Fibroblast of gingiva (primary cell): ENCODE measurements at regions not wholly inside any gene's neighbourhood (a gene's known extent, or its start where the extent isn't known, plus 50 kb on each side); places are given as distances from the start of the nearest gene placed in this dataset.

Experiments
- DNase-seq: peaks from one replicate; pipeline ENCODE4 v3.0.0-alpha.2; 2011; ENCODE audit warnings: low read depth

DNA sequence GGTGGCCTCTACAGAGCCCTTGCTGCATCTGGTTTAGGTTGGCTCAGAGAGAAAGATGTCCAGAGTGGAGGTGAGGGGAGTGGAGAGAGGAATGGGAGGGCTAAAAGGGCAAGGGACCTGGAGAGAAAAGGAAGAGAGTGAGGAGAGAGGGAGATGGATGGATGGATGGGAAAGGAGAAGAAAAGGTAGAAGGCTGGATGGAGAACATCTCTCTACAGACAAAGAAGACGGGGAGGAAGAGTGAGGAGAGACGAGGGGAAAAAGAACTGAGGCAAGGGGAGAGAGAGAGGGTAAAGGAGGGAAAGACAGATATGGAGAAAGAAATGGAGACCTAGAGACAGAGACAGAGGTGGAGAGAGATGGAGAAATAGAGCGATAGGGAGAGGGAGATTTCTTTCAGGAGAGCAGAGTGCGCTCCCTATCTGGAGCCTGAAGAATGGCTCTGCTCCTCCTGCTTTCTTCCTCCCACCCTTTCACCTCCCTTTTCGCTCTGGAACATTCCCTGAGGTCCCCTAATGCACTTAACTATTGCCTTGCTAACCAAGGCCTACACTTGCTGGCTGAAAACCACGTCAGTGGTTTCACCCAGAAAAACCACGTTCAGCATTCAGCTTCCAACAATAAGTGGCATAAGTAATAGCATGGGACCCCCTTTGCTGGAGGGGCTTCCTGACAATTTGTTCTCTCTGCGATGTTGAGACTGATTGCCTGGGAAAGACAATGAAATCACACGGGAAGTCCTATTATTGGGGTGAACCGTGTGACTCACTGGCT is 286.3 kb downstream of the CDH26 start:
- no peak for DNase-seq

DNA sequence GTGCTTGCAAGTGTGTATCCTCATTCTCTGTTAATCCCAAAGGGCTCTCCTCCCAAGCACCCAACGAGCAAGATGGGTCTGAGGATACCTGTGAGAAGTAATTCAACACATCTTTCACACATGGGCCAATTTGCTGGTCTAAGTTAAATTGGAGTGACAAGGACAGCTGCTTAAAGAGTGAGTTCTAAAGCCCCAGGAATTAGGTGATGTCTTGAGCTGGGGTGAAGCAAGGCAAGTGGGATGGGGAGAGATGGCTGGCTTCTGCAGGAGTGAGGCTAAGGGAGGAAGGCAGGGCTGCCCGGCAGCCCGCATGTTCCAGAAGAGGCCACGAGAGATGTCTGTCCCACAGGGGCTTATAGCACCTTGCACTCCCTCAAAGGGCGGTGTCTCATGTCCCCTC is 288.5 kb downstream of the CDH26 start:
- no peak for DNase-seq

DNA sequence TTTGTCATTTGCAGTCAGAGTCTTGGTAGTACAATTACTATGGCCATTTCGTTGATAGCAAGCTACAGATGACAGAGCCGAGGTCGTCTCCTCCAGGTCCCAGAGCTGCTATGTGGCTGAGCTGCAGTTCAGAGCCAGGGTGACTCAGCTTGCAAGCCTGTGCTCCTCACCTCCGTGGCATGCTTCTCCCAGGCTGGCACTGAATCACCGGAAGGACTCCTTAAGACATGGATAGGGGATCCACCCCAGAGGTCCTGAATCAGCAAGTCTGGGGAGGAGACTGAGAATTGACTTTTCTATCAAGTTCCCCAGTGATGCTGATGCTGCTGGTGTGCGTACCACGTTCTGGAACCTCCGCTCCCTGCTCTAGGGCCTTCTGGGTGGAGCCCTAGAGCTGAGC is 291.2 kb downstream of the CDH26 start:
- DNase-seq = peak; percentile 53

DNA sequence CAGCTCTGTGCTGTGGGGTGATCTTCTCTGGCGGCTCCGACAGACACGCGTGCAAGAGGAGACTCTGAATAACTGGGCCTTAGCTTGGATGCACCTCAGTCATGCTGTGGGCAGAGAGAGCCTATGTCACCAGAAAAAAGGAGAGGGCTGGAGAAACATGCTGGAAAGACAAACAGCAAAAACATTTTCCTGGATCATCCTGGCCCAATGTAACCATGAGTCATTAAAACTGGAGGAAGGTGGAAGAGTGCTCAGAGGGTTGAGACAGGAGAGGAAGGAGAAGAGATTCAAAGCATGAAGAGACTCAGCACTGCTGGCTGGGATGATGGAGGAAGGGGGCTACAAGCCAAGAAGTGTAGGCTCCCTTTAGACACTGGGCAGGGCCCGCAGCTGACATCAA is 292.0 kb downstream of the CDH26 start:
- DNase-seq = no peak

DNA sequence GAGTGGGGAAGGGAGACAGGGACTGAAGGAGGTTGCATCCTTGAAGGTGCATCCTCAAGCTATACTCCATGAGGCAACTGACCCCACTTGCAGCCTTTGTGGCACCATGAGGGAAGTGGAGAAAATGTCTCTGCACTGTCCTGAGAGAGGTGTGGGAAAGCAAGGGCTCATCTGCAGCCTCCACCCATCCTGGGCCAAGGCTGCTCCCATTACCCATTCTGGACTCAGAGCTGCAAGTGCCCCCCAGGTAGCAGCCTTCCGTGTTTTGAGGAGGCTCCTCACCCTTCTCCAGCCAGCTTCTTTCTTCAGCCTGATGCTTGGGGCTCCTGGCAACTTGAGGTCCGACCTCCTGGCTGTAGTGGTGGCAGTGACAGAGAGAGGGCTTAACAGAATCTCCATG is 294.6 kb downstream of the CDH26 start:
- DNase-seq = no peak

DNA sequence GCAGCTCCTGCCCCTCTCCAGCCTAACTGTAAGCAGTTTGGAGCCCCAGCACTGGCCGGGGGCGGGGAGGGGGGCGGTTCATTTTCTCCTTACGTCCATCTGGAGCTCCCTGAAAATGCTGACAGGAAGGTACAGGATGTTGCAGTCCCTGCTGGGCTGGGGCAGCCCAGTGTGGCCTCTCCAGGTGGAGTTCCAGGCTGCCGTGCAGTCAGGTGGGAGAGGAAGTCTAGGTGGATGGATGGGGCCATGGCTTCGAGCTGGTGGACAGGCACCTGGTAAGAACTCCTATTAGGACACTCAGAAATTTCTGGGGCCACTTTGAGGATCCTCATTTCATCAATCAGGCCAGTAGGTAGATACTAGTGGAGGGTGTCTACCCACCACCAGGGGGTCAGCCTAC is 295.2 kb downstream of the CDH26 start:
- no peak for DNase-seq

DNA sequence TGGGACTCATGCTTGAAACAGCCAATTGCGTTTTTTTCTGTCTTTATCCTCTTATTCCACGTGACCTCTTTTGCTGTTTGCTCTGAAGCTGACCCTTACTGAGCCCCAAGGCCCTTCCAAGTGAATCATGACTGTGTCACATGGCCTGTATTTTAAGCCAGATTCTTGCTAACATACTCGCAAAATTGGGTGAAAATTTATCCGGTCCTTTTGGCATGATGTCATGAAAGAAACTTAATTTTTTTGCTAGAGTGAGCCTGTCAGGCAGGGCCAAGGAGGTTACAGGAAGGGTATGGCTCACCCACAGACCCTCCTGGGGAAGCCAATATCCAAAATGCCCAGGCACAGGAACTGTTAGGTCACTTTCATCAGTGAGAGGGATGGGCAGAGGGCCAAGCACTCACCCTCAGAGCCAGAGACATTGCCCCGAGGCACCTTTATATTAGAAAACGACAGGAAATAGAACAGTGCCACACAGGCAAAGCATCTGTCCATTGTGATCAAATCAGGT is 296.7 kb downstream of the CDH26 start:
- peak; percentile 56 for DNase-seq

DNA sequence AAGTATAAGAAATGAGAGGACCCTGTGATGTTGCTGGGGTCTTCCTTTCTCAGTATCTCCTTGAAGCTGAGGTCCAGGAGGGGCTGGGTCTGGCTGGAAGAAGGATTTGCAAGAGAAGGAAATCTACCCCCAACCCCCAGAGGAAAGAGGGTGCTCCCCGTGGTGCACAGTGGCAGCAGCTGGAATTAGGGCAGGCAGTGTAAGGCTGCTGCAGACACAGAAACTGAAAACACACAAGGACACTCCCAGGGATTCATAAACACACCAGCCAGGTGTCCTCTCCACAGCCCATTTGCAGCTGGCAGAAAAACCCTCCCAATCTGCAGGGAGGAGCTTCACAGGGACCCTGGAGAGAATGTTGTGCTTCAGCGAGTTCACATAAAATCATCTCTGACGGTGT is 297.2 kb downstream of the CDH26 start:
- DNase-seq = no peak

DNA sequence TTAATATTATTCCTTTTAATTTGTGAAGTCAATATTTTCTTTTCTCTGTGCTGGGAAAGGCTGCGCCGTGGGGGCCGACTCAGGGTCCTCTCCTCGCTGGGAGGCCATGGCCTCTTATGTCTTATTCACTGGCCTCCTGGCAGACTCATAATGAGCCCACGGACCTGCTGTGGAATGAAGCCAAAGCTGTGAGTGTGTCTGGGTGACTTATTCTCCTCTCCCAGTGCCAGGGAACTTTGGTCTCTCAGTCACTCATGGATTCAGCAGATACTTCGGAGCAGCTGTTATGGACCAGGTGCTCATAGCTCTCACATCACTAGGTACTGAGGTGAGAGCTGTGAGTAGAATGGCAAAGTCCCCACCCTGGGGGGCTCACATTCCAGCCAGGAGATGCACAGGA is 297.6 kb downstream of the CDH26 start:
- DNase-seq = no peak

DNA sequence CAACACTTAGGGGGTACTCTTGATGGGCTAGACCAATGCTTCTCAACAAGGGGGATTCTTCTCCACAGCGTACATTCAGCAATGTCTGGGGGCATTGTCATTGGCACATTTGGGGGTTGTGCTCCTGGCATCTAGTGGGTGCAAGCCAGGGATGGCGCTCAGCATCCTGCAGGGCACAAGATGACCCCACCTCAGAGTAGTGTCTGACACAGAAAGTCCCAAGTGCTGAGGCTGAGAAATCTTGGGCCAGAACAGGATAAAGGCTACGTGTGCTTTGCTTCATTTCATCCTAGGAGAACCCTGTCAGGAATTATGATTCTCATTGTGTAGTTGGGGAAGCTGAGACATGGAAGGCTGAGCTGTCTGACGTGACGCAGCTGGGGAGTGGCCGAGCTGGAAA is 298.6 kb downstream of the CDH26 start:
- DNase-seq = no peak

DNA sequence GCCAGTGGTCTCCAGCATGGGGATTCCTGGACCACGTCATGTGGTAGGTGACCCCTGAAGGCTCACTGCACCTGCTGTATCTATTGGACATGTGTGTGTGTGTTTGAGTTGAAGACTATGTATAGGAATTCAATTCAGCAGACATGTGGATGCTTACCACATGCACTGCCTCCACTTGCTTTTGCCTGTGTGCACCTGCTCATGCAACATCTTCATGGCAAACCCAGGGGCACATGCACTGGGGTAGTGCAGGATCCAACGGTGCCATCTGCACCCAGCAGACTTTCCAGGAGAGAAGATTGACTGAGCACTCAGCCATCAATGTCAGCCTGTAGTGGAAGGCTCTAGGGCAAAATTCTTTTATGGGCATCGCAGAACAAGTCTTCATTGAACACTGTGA is 299.4 kb downstream of the CDH26 start:
- DNase-seq = no peak

DNA sequence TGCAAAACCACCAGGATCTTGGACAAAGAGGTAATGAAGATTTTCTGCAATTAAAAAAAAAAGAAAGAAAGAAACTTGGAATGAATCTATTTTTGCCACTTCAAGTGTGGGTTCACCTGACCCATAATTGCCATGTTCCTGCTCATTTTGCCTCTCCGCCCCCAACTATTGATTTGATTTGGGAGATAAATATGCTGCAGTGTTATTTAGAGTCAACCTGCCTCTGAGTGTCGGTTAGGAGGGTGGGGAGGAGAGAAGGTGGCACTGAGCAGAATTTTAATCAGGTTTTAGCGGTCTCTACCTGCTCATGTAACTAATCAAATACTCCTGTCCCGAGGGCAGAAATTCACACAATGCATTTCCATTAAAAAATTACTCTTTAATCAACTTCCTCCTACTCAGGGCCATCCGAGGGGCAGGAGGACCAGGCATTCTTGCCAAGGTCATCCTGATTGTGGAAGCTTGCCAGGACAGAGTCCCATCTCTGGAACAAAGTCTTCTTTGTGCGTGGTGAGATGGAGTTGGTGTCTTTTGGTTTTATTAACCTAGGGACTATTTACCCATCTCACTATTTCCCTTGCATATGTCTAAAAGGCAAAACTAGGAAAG is 300.1 kb downstream of the CDH26 start:
- DNase-seq = no peak

DNA sequence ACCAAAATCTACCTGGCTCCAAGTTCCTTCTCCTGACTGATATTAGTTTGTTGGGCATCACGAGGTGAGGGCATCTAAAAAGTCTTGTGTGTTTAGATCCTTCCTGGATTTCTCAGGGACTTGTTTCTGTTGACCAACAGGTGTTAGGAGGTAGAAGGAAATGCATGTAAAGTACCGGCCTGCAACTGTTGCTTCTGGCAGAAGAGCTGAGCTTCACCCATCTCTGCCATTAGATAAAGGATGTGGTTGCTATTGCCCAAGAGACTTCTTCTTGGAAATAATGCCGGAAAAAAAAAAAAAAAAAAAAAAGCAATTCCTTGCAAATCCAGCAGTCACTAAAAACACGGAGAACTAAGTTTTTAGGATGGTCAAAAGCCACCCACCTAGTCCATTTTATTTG is 303.1 kb downstream of the CDH26 start:
- no peak for DNase-seq

DNA sequence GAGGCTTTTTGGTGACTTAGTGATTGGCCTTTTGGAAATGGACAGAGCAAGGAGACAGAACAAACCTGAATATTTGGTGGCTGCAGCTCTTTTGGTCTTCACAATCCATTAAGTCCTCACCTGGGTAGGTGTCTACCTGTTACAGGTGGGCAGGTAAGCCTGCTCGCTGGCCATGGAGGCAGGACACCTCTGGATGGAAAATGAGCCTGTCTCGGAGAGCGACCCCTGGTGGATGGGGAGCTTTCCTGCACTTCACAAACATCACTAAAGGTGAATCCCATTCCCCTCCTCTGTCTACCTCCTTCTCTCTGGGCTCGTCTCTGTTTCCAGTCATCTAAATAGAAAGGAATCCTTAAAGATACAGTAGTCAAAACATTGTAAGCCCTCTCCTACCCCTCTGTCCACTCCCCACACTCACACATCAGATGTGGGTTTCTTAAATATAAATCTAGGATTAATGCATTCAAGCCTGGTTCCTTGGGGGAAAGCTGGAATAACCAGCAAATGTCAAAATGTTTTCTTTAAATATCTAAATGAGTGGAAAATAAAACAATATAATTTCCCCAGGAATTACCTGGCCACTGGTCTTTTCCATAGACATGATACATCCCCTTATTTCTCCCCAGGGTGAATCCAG is 304.9 kb downstream of the CDH26 start:
- DNase-seq = no peak

DNA sequence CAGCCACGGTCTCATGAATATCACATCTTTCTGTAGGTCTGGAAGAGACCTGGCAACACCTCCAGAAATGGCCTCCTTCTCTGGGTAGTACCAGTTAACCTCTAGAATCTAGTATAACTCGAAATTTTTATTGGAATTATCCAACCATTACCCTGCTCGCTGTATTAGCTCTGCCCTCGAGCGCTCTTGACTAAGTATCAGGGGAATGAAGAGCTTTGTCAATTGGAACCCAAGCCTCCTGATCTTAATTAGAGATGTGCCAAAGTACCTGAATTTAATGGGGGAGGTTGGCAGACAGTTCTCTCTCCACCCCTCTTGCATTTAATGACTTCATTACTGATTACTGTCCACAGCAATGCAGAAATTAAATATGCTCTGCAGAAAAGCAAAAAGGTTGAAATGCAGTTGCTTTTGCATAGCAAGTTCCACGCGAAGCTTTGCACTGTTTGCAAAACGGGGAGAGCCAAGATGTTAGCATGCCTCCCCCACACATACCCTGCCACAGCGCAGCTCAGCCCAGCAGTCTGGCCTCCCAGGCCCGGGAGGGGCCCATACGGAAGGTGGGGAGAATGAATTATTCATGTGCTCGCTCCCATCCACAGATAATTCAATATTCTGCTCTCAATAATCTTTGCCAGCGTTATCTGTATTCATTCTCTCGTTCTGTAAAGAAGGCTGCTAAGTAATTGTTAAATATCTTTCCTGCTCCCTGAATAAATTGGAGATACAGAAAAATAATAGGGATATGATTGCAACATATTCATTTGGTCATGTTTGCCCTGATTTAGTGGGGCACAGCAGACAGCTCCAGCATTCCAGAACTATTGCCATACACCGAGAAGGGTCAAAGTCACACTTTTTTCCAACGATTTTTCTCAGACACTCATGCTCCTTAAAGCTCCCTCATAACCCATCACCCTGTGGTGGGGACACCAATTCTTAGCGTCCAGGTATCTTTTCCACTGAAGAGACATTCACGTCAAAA is 305.8 kb downstream of the CDH26 start:
- no peak for DNase-seq

DNA sequence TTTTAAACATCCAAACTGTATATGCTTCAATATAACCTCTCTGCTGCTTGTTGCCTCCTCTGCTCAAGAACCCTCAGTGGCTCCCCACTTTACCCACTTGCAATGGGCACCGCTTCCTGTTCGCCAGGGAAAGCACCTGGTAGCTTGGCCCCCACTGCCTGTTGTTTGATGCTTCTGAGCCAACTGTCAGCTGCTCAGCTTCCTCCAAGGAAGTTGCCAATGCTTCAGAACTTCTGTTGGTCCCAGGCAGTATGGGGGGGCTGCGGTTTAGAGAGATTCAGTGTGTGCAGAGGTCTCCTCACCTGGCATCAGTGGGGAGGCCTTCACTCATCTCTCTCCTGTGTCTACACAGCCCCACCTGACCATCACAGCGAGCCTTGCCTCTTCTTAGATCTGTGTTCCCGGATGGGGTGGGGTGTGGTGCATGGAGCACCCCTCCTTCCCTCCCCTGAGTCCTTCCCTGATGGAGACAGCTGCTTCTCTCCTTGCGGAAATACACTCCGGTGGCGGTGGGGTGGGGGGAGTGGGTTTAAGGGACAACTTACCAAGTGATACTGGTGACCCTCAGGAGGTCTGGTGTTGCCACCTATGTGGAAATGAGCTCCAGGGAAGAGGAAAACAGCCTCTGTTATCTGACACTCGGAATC is 308.1 kb downstream of the CDH26 start:
- no peak for DNase-seq

DNA sequence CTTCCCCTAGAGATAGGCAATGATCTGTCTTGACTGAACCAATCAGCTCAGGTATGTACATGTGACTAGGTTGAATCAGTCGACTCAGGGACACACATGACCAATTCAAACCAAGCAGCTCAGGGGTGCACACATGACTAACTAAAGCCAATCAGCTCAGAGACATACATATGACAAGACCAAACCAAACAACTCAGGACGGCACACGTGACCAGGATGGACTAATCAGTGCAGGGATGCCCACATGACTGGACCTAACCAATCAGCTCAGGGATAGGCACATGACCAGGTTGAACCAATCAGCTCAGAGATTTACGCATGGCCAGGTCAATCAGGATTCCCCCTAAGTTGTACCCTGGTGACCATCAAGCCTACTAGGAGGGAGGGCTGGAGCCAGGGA is 310.3 kb downstream of the CDH26 start:
- DNase-seq = no peak

DNA sequence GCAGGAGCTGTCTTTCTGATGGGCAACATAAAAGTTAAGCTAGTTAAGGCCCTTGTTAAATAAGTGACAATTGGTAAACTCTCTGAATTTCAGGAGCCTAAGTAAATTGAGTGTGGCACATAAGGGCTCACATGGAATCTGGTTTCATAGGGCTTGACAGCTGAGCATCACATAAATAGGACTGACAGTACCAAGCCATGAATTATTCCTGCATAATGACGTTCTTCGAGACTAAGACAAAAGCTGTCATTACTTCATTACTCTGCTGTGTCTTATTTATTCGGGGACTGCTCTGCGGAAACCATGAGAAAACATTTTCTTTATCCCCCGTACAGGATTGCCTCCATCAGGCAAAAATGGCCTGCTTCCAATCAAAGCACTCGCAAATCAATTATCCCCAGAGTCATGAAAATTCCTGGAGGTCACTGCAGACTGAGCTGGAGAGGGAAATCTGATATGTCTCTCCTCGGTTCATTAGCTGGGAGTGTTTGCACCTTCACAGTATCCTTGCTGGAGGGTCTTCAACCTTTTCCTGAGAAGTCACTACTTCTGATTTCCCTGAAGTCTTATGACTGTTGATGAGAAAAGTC is 311.4 kb downstream of the CDH26 start:
- no peak for DNase-seq

DNA sequence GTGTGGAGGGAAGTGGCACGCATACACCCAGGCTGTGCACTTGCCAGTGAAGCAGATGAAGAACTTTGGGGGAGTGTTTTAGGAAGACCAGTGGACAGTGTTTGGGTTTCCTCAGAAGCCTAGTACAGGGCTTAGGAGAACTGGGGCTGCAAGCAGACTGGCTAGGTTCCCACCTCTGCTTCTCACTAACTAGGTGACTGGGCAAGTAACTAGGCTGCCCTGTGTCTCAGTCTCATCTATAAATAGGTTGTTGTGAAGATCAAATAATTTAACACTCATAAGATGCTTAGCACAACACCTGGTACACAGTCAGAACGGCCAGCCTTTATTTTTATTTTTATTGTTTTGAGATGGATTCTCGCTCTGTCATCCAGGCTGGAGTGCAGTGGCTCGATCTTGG is 312.1 kb downstream of the CDH26 start:
- DNase-seq = no peak

DNA sequence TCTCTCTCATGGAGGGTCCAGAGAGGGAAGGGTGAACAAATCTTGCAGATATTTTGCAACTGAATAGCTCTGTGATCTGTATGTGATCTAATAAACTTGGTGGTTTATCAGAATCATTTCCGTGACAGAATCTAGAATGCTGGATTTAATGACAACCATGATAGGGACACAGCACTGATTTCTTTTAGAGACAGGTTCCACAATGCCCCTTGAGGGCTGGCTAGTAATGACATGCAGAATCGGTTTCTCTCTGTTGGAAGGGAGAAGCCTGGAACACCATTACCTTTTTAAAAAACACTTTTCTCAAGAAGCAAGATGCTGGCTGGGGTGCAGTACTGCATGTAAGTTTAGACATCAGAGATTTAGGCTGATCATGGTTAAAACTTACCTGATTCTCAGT is 313.4 kb downstream of the CDH26 start:
- DNase-seq = no peak

DNA sequence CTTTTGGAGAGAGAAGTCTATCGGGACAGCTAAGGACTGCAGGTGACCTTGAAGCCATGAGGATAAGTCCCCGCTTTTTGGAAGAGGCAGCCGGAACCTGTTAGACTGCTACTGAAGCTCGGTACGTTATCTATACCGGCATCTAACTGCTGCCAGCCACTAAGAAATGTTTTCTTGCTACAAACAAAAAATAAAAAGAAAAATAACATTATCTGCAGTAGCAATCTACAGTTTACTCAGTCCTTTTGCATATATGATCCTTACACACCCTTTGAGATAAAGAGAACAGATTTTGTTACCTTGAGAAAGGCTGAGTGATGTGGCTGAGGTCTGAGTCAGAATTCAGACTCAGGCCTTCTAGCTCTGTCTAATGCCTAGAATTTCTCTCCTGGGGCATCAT is 314.6 kb downstream of the CDH26 start:
- DNase-seq = no peak
